Smooth muscle cell (in vitro differentiated cells): ENCODE measurements at regions not wholly inside any gene's neighbourhood (a gene's known extent, or its start where the extent isn't known, plus 50 kb on each side); places are given as distances from the start of the nearest gene placed in this dataset.

ENCODE experiments used
- DNase-seq: peaks from one replicate; lab custom pipeline; 2025; ENCODE audit not compliant: unreplicated experiment; lab: John Stamatoyannopoulos, UW
- H2AFZ ChIP-seq: fragments of 200-600 bp; sonication (generic); 2 replicates; pipeline ENCODE4 v1.6.0; 2016; ENCODE audit warnings: antibody characterized with exemption, low read depth, mild to moderate bottlenecking
- H3F3A ChIP-seq: fragments of 200-600 bp; sonication (generic); 2 replicates; pipeline ENCODE4 v1.6.0; 2017; ENCODE audit warnings: antibody characterized with exemption, low read depth
- H3K27ac ChIP-seq: fragments of 200-600 bp; sonication (generic); 2 replicates; pipeline ENCODE4 v1.5.1; 2016; ENCODE audit warnings: low read depth, mild to moderate bottlenecking
- H3K27me3 ChIP-seq: fragments of 200-600 bp; sonication (generic); 2 replicates; pipeline ENCODE4 v1.6.1; 2016; ENCODE audit warnings: low read depth, mild to moderate bottlenecking
- H3K36me3 ChIP-seq: fragments of 200-600 bp; sonication (generic); 2 replicates; pipeline ENCODE4 v1.5.1; 2016; ENCODE audit warnings: low read depth
- H3K4me1 ChIP-seq: fragments of 200-600 bp; sonication (generic); 2 replicates; pipeline ENCODE4 v1.5.1; 2016; ENCODE audit warnings: low read depth
- H3K4me2 ChIP-seq: fragments of 200-600 bp; sonication (generic); 2 replicates; pipeline ENCODE4 v1.6.0; 2016; ENCODE audit warnings: mild to moderate bottlenecking
- H3K4me3 ChIP-seq: fragments of 200-600 bp; sonication (generic); 2 replicates; pipeline ENCODE4 v1.5.1; 2016; ENCODE audit warnings: mild to moderate bottlenecking
- H3K79me2 ChIP-seq: fragments of 200-600 bp; sonication (generic); 2 replicates; pipeline ENCODE4 v1.6.0; 2016; ENCODE audit warnings: low read depth, mild to moderate bottlenecking
- H3K9ac ChIP-seq: fragments of 200-600 bp; sonication (generic); 2 replicates; pipeline ENCODE4 v1.6.0; 2016; ENCODE audit warnings: low read depth
- H3K9me3 ChIP-seq: fragments of 200-600 bp; sonication (generic); replicated peaks from 2 replicates; pipeline ENCODE4 v1.5.1; 2016; ENCODE audit warnings: low read depth
- H4K20me1 ChIP-seq: fragments of 200-600 bp; sonication (generic); 2 replicates; pipeline ENCODE4 v1.6.0; 2016; ENCODE audit warnings: low read depth
- CTCF ChIP-seq: fragments of 200-600 bp; sonication (generic); IDR thresholded peaks from 2 replicates; pipeline ENCODE4 v1.5.1; 2017; ENCODE audit warnings: borderline replicate concordance, mild to moderate bottlenecking, antibody characterized with exemption; ENCODE audit not compliant: insufficient read depth, poor library complexity, severe bottlenecking
- WGBS: methylation state at CpG from one replicate; pipeline ENCODE4 v1.1.7; 2016; ENCODE audit warnings: low lambda C conversion rate; 5-methylcytosine and 5-hydroxymethylcytosine counted together

- H3K9ac ChIP-seq = no peak overlapping the region
Observed at GRCh38 chr6:51513891-51514747, 573.3 kb downstream of the PKHD1 start.

GRCh38 chr6:51514748-51515402 lies 572.5 kb downstream of the PKHD1 start:
- Histone ChIP-seq H4K20me1 (no peaks in the 10 kb centered on the region), H3K9ac (no peak overlapping the region), H3K4me1 (peaks cover 15% of the 10 kb centered on the region), H3K27me3 (no peaks in the 10 kb centered on the region), H3K79me2 (no peaks in the 10 kb centered on the region), H3K4me2 (peak overlapping the region; percentile 52), H2AFZ (no peak overlapping the region), H3K9me3 (no peaks in the 10 kb centered on the region), H3K27ac (peak overlapping the region; percentile 65), H3F3A (no peaks in the 10 kb centered on the region), H3K4me3 (no peak overlapping the region), H3K36me3 (no peaks in the 10 kb centered on the region)
- DNase-seq = no peak
- WGBS = 55% methylated on average over 1 of the region's 1 CpG
- TF ChIP-seq CTCF = peak; percentile 9

More at GRCh38 chr6:51513891-51514747, 573.3 kb downstream of the PKHD1 start:
- no peak overlapping the region for H2AFZ ChIP-seq
- peak overlapping the region; percentile 70 for H3K27ac ChIP-seq
- no peaks in the 10 kb centered on the region for H4K20me1 ChIP-seq
- H3K4me1 ChIP-seq = peaks cover 15% of the 10 kb centered on the region
- H3F3A ChIP-seq = no peaks in the 10 kb centered on the region
- no peaks in the 10 kb centered on the region for H3K79me2 ChIP-seq
- H3K9me3 ChIP-seq = no peaks in the 10 kb centered on the region
- H3K36me3 ChIP-seq = no peaks in the 10 kb centered on the region
- no peak overlapping the region for H3K4me3 ChIP-seq
- H3K27me3 ChIP-seq = no peaks in the 10 kb centered on the region
- no peak for DNase-seq
- WGBS = 68% methylated on average over 13 of the region's 13 CpGs
- peak overlapping the region; percentile 52 for H3K4me2 ChIP-seq
- no peak for TF ChIP-seq CTCF

GRCh38 chr6:51526049-51526448 lies 561.4 kb downstream of the PKHD1 start:
- no peak overlapping the region for H3K27ac ChIP-seq
- TF ChIP-seq CTCF = no peak
- H3K9ac ChIP-seq = no peak overlapping the region
- H3K4me2 ChIP-seq = no peak overlapping the region
- no peaks in the 10 kb centered on the region for H3F3A ChIP-seq
- no peak overlapping the region for H3K4me3 ChIP-seq
- H4K20me1 ChIP-seq = no peaks in the 10 kb centered on the region
- no peaks in the 10 kb centered on the region for H3K9me3 ChIP-seq
- H3K79me2 ChIP-seq = no peaks in the 10 kb centered on the region
- WGBS = 93% methylated on average over 3 of the region's 3 CpGs
- no peak overlapping the region for H2AFZ ChIP-seq
- H3K27me3 ChIP-seq = no peaks in the 10 kb centered on the region
- no peaks in the 10 kb centered on the region for H3K4me1 ChIP-seq
- H3K36me3 ChIP-seq = no peaks in the 10 kb centered on the region
- no peak for DNase-seq

- Histone ChIP-seq H4K20me1 (no peaks in the 10 kb centered on the region), H3K27me3 (no peaks in the 10 kb centered on the region), H3K36me3 (no peaks in the 10 kb centered on the region), H3K4me3 (no peak overlapping the region), H3K79me2 (no peaks in the 10 kb centered on the region), H3K27ac (no peak overlapping the region), H3K4me2 (no peak overlapping the region), H3F3A (no peaks in the 10 kb centered on the region), H3K9ac (no peak overlapping the region), H3K4me1 (no peaks in the 10 kb centered on the region), H3K9me3 (no peaks in the 10 kb centered on the region), H2AFZ (no peak overlapping the region)
- TF ChIP-seq CTCF = no peak
- DNase-seq = no peak
- 64% methylated on average over 5 of the region's 5 CpGs for WGBS
Observed at GRCh38 chr6:51526922-51527321, 560.5 kb downstream of the PKHD1 start.
